ENCODE measurements at regions not wholly inside any gene's neighbourhood (a gene's known extent, or its start where the extent isn't known, plus 50 kb on each side); places are given as distances from the start of the nearest gene placed in this dataset.

DNA sequence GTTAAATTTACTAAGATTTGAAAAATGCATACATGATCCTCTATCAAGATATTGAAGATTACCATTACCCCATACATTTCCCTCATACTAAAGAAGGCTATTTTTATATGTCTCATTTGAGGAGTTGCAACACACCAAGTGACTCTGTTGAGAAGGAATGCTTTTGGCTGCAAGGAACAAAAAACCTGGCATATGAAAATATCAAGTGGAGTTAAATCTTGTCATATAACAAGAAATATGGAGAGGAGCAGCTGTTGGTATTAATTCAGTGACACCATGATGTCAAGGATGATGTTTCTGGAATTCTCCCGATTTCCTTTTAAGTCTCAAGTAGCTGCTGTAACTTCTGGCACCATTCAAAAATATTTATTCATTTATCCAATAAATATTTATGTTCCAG is 193.8 kb downstream of the CSNK1G3 start (continued):
- TF ChIP-seq, protein P1, sequence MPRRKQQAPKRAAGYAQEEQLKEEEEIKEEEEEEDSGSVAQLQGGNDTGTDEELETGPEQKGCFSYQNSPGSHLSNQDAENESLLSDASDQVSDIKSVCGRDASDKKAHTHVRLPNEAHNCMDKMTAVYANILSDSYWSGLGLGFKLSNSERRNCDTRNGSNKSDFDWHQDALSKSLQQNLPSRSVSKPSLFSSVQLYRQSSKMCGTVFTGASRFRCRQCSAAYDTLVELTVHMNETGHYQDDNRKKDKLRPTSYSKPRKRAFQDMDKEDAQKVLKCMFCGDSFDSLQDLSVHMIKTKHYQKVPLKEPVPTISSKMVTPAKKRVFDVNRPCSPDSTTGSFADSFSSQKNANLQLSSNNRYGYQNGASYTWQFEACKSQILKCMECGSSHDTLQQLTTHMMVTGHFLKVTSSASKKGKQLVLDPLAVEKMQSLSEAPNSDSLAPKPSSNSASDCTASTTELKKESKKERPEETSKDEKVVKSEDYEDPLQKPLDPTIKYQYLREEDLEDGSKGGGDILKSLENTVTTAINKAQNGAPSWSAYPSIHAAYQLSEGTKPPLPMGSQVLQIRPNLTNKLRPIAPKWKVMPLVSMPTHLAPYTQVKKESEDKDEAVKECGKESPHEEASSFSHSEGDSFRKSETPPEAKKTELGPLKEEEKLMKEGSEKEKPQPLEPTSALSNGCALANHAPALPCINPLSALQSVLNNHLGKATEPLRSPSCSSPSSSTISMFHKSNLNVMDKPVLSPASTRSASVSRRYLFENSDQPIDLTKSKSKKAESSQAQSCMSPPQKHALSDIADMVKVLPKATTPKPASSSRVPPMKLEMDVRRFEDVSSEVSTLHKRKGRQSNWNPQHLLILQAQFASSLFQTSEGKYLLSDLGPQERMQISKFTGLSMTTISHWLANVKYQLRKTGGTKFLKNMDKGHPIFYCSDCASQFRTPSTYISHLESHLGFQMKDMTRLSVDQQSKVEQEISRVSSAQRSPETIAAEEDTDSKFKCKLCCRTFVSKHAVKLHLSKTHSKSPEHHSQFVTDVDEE (CRISPR knock-in tag; IDR thresholded peaks at IDR 0.05): no peak

DNA sequence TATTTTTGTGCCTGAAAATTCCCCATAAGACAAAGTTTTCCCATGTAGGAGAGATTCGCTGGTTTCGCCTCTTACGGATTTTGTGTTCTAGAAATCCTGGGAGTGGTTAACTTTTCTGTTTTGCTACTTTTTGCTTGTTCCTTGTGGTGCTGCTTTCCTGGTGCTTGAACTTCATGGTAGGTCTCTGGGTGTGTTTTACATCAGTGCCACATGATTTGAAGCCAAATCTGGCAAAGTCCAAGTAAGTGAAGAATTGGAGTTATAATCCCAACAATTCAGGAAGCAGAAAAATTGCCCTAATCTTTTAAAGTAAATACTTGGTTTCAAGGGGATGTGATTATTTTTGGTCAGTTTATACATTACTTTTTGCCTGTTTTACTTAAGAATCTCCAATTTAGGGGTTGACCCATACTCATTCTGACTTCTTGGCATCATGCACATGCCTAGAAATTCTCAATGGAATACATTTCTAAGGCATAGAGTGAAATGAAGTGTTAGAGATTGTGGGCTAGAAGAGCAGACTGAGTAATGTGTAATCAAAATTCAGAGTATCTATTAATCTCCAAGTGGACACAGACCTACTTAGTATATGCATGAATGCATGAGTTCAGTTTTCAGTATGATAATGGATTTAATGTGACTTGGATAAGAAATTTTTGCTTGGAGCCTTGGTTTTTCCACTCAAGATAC is 189.7 kb downstream of the CSNK1G3 start:
- no peak for ATAC-seq
- no peak for TF ChIP-seq ZC3H10 (CRISPR knock-in tag; IDR thresholded peaks at IDR 0.05)
- no peak for TF ChIP-seq TCF4 (CRISPR knock-in tag; IDR thresholded peaks at IDR 0.05; ENCODE audit: borderline replicate concordance)
- no peak for TF ChIP-seq RARB (CRISPR knock-in tag; IDR thresholded peaks at IDR 0.05)
- TF ChIP-seq ISL1 (CRISPR knock-in tag; IDR thresholded peaks at IDR 0.05): no peak
- no peak for TF ChIP-seq CSDC2 (CRISPR knock-in tag; IDR thresholded peaks at IDR 0.05)
- TF ChIP-seq, protein P2, sequence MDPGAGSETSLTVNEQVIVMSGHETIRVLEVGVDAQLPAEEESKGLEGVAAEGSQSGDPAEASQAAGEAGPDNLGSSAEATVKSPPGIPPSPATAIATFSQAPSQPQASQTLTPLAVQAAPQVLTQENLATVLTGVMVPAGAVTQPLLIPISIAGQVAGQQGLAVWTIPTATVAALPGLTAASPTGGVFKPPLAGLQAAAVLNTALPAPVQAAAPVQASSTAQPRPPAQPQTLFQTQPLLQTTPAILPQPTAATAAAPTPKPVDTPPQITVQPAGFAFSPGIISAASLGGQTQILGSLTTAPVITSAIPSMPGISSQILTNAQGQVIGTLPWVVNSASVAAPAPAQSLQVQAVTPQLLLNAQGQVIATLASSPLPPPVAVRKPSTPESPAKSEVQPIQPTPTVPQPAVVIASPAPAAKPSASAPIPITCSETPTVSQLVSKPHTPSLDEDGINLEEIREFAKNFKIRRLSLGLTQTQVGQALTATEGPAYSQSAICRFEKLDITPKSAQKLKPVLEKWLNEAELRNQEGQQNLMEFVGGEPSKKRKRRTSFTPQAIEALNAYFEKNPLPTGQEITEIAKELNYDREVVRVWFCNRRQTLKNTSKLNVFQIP (CRISPR knock-in tag; IDR thresholded peaks at IDR 0.05; ENCODE audit: borderline replicate concordance, low read depth): no peak
- TF ChIP-seq, protein P1 (CRISPR knock-in tag; IDR thresholded peaks at IDR 0.05): no peak
- TF ChIP-seq, protein P3, sequence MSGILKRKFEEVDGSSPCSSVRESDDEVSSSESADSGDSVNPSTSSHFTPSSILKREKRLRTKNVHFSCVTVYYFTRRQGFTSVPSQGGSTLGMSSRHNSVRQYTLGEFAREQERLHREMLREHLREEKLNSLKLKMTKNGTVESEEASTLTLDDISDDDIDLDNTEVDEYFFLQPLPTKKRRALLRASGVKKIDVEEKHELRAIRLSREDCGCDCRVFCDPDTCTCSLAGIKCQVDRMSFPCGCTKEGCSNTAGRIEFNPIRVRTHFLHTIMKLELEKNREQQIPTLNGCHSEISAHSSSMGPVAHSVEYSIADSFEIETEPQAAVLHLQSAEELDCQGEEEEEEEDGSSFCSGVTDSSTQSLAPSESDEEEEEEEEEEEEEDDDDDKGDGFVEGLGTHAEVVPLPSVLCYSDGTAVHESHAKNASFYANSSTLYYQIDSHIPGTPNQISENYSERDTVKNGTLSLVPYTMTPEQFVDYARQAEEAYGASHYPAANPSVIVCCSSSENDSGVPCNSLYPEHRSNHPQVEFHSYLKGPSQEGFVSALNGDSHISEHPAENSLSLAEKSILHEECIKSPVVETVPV (CRISPR knock-in tag; IDR thresholded peaks at IDR 0.05): no peak
- no peak for TF ChIP-seq ZFP3 (CRISPR knock-in tag; IDR thresholded peaks at IDR 0.05)
- no peak for TF ChIP-seq OSR1 (CRISPR knock-in tag; IDR thresholded peaks at IDR 0.05)
- TF ChIP-seq, protein P4, sequence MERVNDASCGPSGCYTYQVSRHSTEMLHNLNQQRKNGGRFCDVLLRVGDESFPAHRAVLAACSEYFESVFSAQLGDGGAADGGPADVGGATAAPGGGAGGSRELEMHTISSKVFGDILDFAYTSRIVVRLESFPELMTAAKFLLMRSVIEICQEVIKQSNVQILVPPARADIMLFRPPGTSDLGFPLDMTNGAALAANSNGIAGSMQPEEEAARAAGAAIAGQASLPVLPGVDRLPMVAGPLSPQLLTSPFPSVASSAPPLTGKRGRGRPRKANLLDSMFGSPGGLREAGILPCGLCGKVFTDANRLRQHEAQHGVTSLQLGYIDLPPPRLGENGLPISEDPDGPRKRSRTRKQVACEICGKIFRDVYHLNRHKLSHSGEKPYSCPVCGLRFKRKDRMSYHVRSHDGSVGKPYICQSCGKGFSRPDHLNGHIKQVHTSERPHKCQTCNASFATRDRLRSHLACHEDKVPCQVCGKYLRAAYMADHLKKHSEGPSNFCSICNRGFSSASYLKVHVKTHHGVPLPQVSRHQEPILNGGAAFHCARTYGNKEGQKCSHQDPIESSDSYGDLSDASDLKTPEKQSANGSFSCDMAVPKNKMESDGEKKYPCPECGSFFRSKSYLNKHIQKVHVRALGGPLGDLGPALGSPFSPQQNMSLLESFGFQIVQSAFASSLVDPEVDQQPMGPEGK (CRISPR knock-in tag; IDR thresholded peaks at IDR 0.05; ENCODE audit: borderline replicate concordance): no peak
- TF ChIP-seq ARNTL (CRISPR knock-in tag; IDR thresholded peaks at IDR 0.05; ENCODE audit: borderline replicate concordance, low read depth): no peak
- TF ChIP-seq, protein P5, sequence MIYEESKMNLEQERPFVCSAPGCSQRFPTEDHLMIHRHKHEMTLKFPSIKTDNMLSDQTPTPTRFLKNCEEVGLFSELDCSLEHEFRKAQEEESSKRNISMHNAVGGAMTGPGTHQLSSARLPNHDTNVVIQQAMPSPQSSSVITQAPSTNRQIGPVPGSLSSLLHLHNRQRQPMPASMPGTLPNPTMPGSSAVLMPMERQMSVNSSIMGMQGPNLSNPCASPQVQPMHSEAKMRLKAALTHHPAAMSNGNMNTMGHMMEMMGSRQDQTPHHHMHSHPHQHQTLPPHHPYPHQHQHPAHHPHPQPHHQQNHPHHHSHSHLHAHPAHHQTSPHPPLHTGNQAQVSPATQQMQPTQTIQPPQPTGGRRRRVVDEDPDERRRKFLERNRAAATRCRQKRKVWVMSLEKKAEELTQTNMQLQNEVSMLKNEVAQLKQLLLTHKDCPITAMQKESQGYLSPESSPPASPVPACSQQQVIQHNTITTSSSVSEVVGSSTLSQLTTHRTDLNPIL (CRISPR knock-in tag; IDR thresholded peaks at IDR 0.05; ENCODE audit: low read depth): no peak

DNA sequence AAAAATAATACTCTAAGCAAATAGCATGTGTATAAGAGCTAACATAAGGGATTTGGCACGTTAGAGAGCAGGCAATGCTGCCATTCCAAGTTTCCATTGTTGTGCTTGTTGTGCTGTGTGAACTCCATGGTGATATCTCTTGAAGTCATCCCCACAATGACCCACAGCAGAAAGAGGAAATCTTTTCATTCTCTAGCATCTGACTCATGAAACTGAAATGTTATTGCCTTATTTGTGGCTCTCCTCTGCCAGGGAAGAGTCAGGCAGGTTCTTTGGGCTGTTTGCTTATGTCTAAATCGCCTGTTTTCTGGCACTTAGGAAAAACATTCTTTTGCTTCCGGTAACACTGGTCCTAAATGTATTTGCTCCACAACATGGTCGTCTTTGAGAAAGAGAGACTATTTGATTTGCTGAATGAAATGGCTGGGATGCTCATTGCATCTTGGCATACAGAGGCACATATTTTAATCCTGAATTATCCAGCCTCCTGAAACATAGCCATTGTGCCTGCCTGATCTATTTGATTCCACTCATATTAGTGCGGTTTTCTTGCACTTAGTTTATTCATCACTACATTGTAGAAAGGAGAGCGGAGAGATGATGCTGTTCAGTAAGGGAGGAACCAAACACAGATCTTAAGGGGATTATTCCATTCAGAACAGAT is 188.8 kb downstream of the CSNK1G3 start:
- no peak for TF ChIP-seq BACH2 (CRISPR knock-in tag; IDR thresholded peaks at IDR 0.05; ENCODE audit: borderline replicate concordance)
- TF ChIP-seq ISL1 (CRISPR knock-in tag; IDR thresholded peaks at IDR 0.05): peak; percentile 61
- ATAC-seq: peak; percentile 95
